HL-60 (cell line): ENCODE measurements at regions not wholly inside any gene's neighbourhood (a gene's known extent, or its start where the extent isn't known, plus 50 kb on each side); places are given as distances from the start of the nearest gene placed in this dataset.

Source experiments
- DNase-seq, 2 experiments: peaks; one replicate each; pipeline ENCODE4 v3.0.0-alpha.2; 2010 to 2020; ENCODE audit warnings: low read depth in 1 of 2, low spot score in 1 of 2
- H3K27ac ChIP-seq: fragments of 250-450 bp; sonication (Bioruptor Pico); replicated peaks from 2 replicates; pipeline ENCODE4 v1.5.1; 2020; ENCODE audit warnings: mild to moderate bottlenecking, moderate library complexity
- H3K27me3 ChIP-seq: fragments of 250-450 bp; sonication (Bioruptor Pico); 2 replicates; pipeline ENCODE4 v1.5.1; 2021; ENCODE audit warnings: mild to moderate bottlenecking, moderate library complexity; ENCODE audit not compliant: insufficient read depth, poor library complexity, severe bottlenecking
- H3K4me3 ChIP-seq: replicated peaks from 2 replicates; pipeline ENCODE4 v1.5.1; 2011; ENCODE audit warnings: mild to moderate bottlenecking, control low read depth, low read length; ENCODE audit not compliant: insufficient read depth
- GABPA ChIP-seq: IDR thresholded peaks from 2 replicates; pipeline ENCODE4 v1.6.1; 2012; ENCODE audit warnings: low read depth
- POLR2AphosphoS5 ChIP-seq: IDR thresholded peaks from 2 replicates; pipeline ENCODE4 v1.6.1; 2012; ENCODE audit warnings: low read depth
- SPI1 ChIP-seq: IDR thresholded peaks from 2 replicates; pipeline ENCODE4 v1.6.1; 2012; ENCODE audit warnings: low read depth, mild to moderate bottlenecking, borderline replicate concordance
- TF ChIP-seq, protein P1 (sequence below): IDR thresholded peaks from 2 replicates; pipeline ENCODE4 v1.6.1; 2012; ENCODE audit warnings: low read depth; ENCODE audit not compliant: insufficient replicate concordance
- TF ChIP-seq, protein P2 (sequence below): IDR thresholded peaks from one replicate; pipeline ENCODE4 v1.5.1; 2011; ENCODE audit warnings: low read length, control low read depth, inconsistent platforms; ENCODE audit not compliant: insufficient read depth

DNA sequence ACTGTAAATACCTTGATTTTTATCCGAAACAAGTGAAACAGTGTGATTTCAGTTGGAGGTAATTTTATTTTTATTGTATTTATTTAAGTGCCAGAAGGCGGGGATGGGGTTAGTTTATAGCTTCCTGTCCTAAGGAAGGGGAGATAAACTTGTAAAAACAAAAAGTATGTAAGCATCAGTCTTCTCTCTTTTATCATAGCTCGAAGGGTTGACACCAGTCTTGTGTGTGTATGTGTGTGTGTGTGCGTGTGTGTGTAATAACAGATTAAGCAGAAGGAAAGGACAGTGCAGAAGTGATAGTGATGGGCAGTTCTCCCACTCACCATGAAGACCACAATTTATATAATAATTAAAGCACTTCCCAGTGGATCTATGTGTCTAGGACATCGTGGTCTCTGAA lies 793.3 kb downstream of the PLCL1 start:
- Histone ChIP-seq H3K4me3 (no peak overlapping the region), H3K27me3 (no peaks in the 10 kb centered on the region), H3K27ac (no peak overlapping the region)
- TF ChIP-seq, protein P1, sequence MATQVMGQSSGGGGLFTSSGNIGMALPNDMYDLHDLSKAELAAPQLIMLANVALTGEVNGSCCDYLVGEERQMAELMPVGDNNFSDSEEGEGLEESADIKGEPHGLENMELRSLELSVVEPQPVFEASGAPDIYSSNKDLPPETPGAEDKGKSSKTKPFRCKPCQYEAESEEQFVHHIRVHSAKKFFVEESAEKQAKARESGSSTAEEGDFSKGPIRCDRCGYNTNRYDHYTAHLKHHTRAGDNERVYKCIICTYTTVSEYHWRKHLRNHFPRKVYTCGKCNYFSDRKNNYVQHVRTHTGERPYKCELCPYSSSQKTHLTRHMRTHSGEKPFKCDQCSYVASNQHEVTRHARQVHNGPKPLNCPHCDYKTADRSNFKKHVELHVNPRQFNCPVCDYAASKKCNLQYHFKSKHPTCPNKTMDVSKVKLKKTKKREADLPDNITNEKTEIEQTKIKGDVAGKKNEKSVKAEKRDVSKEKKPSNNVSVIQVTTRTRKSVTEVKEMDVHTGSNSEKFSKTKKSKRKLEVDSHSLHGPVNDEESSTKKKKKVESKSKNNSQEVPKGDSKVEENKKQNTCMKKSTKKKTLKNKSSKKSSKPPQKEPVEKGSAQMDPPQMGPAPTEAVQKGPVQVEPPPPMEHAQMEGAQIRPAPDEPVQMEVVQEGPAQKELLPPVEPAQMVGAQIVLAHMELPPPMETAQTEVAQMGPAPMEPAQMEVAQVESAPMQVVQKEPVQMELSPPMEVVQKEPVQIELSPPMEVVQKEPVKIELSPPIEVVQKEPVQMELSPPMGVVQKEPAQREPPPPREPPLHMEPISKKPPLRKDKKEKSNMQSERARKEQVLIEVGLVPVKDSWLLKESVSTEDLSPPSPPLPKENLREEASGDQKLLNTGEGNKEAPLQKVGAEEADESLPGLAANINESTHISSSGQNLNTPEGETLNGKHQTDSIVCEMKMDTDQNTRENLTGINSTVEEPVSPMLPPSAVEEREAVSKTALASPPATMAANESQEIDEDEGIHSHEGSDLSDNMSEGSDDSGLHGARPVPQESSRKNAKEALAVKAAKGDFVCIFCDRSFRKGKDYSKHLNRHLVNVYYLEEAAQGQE = no peak
- TF ChIP-seq POLR2AphosphoS5 (no peak), GABPA (no peak), SPI1 (no peak)
- TF ChIP-seq, protein P2, sequence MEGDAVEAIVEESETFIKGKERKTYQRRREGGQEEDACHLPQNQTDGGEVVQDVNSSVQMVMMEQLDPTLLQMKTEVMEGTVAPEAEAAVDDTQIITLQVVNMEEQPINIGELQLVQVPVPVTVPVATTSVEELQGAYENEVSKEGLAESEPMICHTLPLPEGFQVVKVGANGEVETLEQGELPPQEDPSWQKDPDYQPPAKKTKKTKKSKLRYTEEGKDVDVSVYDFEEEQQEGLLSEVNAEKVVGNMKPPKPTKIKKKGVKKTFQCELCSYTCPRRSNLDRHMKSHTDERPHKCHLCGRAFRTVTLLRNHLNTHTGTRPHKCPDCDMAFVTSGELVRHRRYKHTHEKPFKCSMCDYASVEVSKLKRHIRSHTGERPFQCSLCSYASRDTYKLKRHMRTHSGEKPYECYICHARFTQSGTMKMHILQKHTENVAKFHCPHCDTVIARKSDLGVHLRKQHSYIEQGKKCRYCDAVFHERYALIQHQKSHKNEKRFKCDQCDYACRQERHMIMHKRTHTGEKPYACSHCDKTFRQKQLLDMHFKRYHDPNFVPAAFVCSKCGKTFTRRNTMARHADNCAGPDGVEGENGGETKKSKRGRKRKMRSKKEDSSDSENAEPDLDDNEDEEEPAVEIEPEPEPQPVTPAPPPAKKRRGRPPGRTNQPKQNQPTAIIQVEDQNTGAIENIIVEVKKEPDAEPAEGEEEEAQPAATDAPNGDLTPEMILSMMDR = no peak
- no peak for DNase-seq

DNA sequence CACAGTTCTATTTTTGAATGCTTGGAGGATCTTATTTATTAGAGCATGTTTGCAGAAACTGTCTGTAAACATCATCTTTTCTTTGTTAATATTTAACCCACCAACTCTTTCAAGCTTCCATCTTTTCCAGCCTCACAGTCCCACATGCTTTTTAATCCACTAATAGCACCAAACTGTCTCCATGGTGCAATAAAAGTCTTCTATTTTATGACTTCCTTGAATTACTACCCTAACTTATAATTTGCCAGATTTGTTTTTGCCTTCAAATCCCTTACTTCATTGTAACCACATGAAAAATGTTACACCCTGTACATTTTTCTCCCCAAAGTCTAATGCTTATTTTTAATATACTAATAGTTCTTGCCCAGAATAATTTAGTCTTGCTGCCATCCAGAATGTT lies 792.6 kb downstream of the PLCL1 start:
- DNase-seq = no peak
- no peaks in the 10 kb centered on the region for H3K27me3 ChIP-seq
- H3K27ac ChIP-seq = no peak overlapping the region
- no peak overlapping the region for H3K4me3 ChIP-seq
- TF ChIP-seq, protein P2 = no peak

- no peaks in the 10 kb centered on the region for H3K27me3 ChIP-seq
- no peak overlapping the region for H3K27ac ChIP-seq
- no peak for DNase-seq
- TF ChIP-seq, protein P2 = no peak
- TF ChIP-seq POLR2AphosphoS5 (no peak), SPI1 (no peak), GABPA (no peak)
- TF ChIP-seq, protein P1 = no peak
- H3K4me3 ChIP-seq = no peak overlapping the region
Observed at GRCh38 chr2:198595721-198596120, 791.3 kb downstream of the PLCL1 start.

- DNase-seq = no peak
- H3K4me3 ChIP-seq = no peak overlapping the region
- TF ChIP-seq POLR2AphosphoS5 (no peak), GABPA (no peak), SPI1 (no peak)
- TF ChIP-seq, protein P1 = no peak
- TF ChIP-seq, protein P2 = no peak
- H3K27ac ChIP-seq = no peak overlapping the region
- no peaks in the 10 kb centered on the region for H3K27me3 ChIP-seq
Observed at GRCh38 chr2:198591586-198591985, 787.2 kb downstream of the PLCL1 start.
